GM18909 (cell line): ENCODE measurements at regions not wholly inside any gene's neighbourhood (a gene's known extent, or its start where the extent isn't known, plus 50 kb on each side); places are given as distances from the start of the nearest gene placed in this dataset.

Experiments used
- ATAC-seq: cut with Tn5 transposase; IDR thresholded peaks from one replicate; pipeline ENCODE4 v1.9.1; 2021; ENCODE audit warnings: mild to moderate bottlenecking; ENCODE audit not compliant: unreplicated experiment, poor library complexity

DNA sequence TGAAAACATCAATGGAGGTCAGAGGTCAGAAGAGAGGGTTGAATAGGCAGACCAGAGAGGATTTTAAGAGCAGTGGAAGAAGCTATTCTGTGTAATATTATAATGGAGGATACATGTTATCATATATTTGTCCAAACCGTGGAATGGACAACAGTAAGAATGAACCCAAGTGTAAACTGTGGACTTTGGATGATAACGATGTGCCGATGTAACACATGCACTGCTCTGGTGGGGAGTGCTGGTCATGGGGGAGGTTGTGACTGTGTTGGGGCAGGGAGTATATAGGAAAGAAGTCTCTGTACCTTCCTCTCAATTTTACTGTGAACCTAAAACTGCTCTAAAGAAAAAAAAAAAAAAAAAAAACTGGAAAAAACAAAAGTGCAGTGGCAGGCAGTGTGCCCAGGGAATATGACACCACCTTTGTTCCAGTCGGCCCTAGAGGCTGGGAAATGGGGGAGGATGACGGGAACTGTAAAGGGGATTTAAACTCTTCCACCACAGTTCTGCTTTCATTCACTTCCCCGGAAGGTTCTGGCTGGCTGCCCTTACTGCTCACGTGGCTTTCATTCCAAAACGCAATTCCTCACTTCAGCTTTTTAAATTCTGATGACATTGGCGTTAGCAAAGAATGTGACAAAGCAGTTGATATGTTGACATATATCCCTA lies 113.7 kb upstream of the ANKRD1 start:
- ATAC-seq, result no peak

DNA sequence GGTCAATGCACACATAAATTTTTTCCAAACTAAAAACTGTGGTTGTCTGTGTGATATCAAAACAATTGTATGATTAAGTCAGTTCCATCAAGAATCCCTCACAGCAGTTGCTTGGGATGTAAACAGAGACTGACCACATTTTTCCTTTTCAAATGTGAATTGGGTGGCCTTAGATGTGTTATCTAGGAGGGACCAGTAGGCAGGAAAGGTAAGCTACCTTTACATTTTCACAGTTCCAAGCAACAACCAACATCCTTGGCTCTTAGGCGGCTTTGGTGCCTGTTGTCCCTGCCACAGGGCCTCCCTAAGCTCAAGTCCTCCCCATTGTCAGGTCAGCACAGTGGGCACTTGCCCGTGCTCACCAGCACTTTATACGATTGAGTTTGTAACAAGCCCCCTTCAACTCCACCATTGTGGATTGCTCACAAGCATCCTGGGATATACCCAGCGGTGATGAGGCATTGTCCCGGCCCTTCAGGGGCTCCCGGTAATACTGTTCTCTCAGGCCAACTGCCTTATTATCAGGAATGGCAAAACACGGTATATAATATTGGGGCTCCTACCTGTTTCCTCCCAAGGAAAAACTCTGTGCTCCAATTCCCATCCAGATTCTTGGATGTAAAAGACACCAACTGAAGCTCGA lies 114.9 kb upstream of the ANKRD1 start:
- no peak for ATAC-seq

DNA sequence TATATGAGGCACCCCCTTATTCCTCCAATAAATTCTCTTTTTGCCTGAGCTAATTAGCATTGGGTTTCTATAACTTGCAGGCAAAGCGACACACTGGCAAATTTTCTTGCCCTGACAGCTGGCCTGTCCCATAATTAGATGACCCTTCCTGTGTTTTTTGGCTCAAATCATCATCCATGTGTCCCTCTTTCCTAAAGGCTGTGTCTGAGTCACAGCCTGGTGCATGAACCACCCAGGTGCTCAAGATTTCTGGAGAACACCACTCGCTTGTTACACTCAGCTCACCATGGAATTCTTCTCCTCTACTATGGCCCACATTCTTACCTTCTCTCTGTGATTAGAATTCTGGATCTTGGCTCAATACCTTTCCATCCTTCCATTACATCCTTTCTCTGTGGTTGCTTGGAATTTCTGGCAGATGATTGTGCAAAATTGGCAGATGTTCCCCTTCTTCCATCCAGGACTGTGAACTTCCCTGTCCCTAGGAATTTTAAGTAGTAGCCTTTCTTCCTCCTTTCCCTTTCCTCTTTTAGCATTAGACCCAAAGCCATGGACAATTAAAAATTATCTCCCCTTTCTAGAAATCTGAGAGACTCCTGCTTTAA lies 116.0 kb upstream of the ANKRD1 start:
- no peak for ATAC-seq

DNA sequence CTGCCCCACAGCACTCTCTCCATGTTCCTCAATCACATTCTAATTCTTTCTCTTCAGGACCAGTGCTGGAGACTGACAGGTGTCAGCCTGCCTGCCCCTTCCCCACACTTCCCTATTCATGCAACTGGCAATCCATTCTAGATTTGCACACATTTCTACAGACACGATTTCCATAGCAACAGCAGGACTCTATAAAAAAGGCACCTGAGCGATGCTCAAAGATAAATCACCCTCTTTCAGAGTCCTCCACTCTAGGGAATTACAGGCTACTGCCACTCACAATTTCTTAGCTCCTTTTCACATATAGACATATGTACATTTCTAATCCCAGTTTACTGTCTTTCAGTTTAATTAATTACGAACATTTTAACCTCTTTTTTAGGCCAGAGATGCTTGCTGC lies 118.1 kb upstream of the ANKRD1 start:
- ATAC-seq, result no peak

DNA sequence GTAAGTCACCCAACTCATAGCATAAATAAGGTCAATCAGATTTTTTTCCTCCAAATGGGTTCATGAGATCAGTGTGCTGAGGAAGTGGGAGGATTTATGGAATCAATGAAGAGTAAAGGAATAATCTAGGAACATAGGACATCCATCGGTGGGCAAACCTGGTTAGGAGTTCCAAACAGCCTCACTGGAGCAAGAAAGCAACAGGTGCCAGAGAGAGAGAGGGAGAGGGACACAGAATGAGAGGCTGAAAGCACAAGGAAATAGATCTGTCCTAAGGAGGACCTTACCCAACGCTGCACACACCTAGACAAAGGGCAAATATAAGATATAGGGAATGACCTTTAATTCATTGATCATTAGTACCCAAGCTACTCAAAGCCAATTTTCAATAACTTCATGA lies 119.5 kb upstream of the ANKRD1 start:
- no peak for ATAC-seq

DNA sequence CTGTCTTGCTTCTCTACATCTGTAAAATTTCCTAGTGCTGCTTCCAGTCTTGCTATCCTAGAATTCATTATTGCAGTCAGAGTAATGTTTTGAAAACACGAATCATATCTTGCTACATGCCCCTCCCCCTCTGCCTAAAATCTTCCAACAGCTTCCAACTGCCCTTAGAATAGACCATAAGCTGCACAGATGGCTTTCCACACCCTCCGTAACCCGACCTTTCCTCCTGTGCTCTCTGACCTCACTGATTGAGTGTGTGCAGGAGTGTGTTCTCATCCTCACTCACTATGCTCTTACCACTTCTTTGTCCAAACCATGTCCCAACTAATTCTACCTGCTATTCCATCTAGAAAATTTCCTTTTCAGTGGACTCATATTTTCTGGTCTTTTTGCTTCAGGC lies 121.2 kb upstream of the ANKRD1 start:
- ATAC-seq, result no peak

DNA sequence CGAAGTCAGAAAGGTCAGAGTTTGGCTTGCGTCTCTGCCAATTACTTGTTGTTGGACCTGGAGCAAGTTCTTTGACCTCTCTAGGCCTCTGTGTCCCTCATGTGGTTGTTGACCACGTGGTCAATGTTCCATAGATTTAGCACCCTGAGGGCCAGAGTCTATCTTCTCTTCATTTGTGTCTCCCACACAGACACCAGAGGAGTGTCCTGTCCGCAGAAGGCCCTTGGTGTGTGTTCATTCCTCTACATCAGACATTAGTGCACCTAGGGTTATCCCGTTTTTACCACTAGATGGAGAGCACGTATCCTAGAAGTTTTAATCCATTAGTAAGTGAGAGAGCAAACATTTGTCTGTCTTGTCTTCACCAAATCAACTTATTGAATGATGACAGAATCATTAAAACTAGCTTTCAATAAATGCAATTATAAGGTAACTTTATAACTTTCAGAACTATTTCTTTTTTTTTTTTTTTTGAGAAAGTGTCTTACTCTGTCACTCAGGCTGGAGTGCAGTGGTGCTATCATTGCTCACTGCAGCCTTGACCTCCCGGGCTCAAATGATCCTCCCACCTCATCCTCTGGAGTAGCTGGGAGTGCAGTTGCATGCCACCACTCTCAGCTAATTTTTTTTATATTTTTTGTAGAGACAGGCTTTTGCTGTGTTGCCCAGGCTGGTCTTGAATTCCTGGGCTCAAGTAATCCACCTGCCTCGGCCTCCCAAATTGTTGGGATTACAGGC lies 122.5 kb upstream of the ANKRD1 start:
- ATAC-seq, result no peak

DNA sequence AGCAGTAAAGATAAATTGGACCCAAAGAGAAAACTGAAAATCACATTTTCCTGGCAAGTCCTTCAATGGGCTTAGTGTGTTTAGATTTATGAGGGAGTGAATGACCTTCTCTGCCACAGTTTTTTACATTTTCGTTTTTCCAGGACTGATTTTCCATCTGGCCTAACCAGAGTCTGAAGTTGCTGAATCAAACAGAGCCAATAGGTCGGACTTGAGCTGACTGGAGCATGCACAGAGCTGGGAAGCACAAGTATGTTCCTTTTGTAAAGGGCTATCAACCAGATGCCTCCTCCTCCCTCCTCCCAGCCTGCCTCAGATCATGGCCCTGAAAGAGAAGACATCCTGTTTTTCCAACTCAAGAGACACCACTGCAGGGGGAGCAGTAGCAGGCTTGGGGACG lies 126.0 kb upstream of the ANKRD1 start:
- ATAC-seq, result no peak

DNA sequence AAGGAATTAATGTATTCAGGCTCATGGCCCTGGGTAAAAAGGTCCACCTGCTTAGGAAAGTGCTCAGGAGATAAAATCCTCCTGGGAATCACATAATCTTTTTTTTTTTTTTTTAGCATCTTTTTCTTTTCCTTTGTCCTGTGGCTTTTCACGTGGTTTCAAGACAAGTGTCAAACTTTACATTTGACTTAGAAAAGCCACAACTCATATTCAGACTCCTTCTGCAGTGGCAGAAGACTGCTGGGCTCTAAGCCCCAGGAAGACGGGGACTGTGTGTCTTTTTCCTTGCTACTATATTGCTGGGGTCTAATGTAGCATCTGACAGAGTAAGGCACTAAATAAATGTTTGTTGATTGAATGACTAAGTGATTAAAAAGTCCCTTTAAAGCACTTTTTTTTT lies 127.5 kb upstream of the ANKRD1 start:
- no peak for ATAC-seq

DNA sequence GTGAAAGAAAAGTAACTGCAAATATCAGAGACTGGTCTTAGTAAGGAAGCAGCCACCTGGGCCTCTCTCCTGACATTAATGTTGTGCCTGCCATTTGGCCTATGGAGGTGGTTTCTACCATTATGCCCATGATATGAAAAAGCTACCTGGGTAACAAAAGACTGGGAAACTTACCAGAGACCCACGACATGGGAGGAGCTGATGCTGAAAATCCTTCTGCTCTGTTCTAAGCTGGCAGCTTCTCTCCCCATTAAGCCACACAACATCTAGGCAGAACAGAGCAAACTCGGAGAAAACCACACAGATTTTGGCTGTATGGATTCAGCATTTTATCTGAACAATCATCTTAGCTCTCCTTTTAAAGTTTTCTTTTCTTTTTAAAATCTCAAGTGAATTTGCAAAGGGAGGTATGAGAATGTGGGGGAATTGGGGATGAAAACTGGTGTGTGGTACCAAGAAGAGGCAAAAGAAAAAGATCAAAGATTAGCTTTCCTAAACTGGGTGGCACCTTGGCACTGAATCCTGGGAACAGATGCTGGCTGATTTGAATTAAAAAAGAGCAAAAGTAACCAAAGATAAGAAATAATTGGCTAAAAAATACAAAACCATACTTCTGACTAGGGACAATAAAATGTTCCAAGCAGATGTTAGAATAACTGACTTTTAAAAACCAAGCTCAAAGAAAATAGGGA lies 128.6 kb upstream of the ANKRD1 start:
- ATAC-seq, result no peak

DNA sequence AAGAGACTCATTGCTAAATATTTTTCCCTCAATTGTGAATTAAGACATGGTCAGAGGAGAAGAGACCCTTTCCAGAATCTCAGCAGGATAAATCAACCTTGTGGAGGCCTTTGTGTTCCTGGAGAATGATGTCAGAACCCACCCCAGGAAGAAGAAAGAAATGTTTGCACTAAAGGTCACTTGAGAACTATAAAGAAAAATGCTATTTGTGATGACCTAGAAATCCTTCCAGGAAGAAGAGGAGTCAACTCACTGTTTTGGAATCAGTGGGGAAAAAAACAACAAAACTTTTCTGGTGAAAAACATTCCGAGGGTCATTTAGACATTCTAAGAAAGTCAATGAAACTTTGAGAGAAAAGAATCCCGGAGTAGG lies 129.1 kb upstream of the ANKRD1 start:
- ATAC-seq, result no peak

DNA sequence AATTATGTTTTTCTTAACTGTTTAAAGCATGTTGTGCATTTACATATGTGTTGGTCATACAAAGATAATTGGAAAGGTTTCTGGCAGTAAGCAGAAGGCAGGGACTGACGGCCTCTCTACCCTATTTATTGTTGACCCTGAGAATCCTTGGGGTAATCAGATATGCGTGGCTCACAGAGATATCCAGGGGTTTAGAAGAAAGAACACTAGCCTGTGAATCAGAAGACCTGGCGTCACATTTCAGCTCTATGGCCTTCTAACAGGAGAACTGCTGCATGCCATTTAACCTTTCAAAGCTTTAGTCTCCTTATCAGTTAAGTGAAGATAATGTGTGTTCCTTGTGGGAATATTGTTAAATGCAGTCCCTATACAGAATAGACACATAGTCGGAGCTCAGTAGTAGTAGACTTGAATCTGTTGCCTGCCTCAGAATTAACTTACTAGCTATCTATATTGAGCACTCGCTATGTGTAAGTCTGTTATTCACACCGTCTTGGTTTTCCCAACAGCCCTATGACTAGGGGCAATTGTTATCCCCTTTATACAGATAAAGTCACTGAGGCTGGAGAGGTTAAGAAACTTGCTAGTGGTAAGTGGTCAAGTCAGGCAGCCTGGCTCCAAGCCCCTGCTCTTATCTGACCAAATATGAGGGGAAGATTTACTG lies 129.6 kb upstream of the ANKRD1 start:
- ATAC-seq, result no peak

DNA sequence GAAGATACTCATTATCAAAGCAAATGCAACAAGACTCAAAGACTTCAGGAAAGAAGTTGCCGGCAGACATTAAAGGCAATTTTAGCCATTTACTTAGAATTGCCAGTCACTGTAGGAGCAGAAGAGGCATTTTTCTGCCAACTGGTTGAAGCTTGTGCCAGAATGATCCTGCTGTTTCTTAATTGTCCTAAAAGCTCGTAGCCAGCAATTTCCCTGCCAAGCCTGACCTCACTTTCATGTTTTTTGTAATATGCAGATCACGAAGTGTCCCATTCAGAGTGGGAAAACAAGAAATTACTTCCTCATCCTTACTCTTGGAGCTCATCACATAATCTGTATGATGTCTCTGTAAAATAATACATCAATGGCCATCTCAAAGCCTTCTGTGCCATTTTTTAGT lies 130.9 kb upstream of the ANKRD1 start:
- no peak for ATAC-seq

DNA sequence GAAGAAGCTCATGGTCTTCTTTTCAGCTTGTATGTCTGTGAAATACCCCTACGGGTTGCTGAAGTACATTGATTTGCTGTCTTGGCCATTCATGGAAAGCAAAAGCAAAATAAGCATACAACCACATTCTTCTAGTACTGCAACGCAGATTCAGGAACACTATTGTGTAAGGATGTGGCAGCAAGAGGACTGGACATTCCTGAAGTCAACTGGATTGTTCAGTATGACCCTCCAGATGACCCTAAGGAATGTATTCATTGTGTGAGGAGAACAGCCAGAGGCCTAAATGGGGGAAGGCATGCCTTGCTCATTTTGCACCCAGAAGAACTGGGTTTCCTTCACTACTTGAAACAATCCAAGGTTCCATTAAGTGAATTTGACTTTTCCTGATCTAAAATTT lies 133.4 kb upstream of the ANKRD1 start:
- ATAC-seq, result no peak

DNA sequence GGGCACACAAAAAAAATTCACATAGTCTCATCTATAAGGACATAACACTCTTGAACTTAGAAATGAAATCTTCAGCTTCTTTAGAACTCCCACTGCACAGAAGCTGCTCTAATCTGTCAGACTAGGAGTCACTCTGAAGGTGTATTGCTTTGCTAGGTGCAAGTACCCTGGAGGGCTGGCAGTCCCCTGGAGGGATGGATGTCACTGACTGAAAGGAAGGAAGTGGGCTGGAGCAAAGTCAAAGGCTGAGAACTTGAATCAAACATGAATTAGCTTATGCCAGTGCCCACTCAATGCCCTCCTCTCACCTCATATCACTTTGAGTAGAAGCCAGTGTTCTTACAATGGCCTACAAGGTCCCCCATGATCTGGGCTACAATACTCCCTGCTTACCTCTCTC lies 140.3 kb upstream of the ANKRD1 start:
- no peak for ATAC-seq

DNA sequence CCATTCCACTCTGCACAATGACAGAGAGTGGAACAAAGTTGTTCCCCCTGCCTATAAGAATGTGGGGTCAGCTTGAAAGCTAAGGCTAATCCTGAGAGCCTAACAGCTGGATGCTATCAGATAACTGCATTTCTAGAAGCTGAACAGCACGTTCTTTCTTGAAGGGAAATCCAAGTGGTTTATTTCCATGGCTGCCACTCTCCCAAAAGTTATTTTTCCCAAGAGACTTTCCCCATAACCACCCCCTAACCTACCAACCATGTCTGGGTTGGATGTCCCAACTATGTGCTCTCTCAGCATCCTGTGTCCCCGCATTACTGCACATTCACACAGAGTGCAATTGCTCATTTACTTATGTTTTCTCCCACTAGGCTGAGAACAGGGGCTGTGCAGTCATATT lies 140.7 kb upstream of the ANKRD1 start:
- no peak for ATAC-seq

DNA sequence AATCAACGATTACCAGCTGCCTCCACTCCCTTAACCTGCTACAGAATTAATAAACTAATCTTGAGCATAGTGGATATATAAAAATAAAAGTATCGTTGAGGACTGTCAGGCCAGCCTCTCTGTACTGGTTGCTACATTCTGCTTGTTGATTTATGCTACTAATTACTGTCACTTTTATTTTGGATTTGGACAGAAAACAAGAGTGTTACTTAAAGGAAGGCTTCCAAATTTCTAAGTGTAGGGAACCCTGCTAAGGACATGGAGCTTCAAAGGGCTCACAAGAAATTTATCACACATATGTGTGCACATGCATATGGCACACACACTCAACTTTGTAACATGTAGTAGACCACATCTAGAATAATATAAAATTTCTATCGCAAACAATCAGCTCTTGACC lies 141.2 kb upstream of the ANKRD1 start:
- no peak for ATAC-seq

DNA sequence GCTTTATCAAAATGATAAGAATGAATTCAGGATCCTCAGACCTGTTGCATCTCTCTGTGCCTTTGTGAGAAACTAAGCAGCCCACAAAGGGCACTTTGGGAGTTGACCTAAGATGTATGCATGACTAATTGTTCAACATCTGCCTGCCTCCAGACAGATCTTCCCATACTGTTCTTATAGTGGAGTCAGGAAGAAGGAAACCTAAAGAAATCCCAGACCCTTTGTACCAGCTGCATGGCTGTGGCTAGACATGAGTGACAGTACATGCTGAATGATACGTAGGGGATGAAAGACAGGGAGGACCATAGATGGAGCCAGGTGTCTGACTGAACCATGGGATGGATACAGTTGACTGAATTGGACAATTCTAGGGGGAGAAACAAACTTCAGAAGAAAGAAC lies 148.7 kb upstream of the PCGF5 start:
- ATAC-seq, result no peak

DNA sequence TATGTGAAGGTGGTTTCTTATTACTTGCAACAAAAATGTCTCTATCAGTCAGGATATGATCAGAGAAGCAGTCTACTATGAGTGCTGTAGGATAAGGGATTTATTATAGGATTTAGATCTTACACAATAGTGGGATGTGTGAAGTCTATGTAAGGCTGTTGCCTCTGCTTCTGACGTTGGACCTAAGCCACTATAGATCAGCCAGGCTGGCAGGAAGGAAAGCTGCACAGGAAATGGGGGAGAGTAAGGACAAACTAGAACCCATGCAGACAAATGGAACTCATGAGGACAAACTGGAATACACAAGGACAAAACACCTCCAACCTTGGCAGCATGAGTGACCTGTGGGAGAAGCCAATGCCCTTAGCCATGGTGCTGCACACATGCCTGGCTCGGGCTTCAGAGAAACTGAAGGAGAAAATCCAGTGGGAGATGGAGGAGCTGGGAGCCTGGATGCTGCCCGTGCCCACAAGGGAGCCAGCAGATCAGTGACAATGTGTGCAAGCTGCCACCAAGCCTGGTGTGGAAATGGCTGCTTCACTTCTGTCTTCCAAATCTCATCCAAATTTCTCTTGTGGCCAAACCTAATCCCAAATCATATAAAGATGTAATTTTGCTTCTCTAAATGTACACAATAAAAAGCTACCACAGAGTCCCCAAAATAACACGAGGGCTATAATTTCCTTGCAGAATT lies 147.0 kb upstream of the PCGF5 start:
- ATAC-seq, result no peak
